H9 (cell line): ENCODE measurements at regions not wholly inside any gene's neighbourhood (a gene's known extent, or its start where the extent isn't known, plus 50 kb on each side); places are given as distances from the start of the nearest gene placed in this dataset.

Experiments used
- DNase-seq: peaks from one replicate; pipeline ENCODE4 v3.0.0-alpha.2; 2017
- H2AFZ ChIP-seq: one replicate; pipeline ENCODE4 v1.6.1; 2013; ENCODE audit warnings: mild to moderate bottlenecking, low read length, control low read depth, moderate library complexity
- H2AK5ac ChIP-seq: 2 replicates; pipeline ENCODE4 v1.6.1; 2013; ENCODE audit warnings: low read length, control low read depth, mixed read lengths; ENCODE audit not compliant: insufficient read length
- H2BK120ac ChIP-seq: one replicate; pipeline ENCODE4 v1.6.1; 2013; ENCODE audit warnings: low read depth, mild to moderate bottlenecking, low read length, control low read depth, inconsistent platforms; ENCODE audit not compliant: poor library complexity, severe bottlenecking
- H2BK12ac ChIP-seq: 2 replicates; pipeline ENCODE4 v1.6.1; 2013; ENCODE audit warnings: low read length, control low read depth, mixed read lengths, low read depth; ENCODE audit not compliant: insufficient read length
- H2BK15ac ChIP-seq: 2 replicates; pipeline ENCODE4 v1.6.1; 2013; ENCODE audit warnings: low read depth, low read length, control low read depth
- H2BK20ac ChIP-seq: one replicate; pipeline ENCODE4 v1.6.1; 2013; ENCODE audit warnings: low read depth, mild to moderate bottlenecking, low read length, control low read depth, inconsistent platforms; ENCODE audit not compliant: poor library complexity, severe bottlenecking
- H2BK5ac ChIP-seq: 2 replicates; pipeline ENCODE4 v1.6.1; 2013; ENCODE audit warnings: low read length, control low read depth, mixed read lengths; ENCODE audit not compliant: insufficient read length
- H3K14ac ChIP-seq: 2 replicates; pipeline ENCODE4 v1.6.1; 2013; ENCODE audit warnings: low read length, control low read depth; ENCODE audit not compliant: insufficient read depth
- H3K18ac ChIP-seq: 2 replicates; pipeline ENCODE4 v1.6.1; 2013; ENCODE audit warnings: low read depth, mild to moderate bottlenecking, mixed read lengths, low read length, control low read depth; ENCODE audit not compliant: insufficient read length
- H3K23ac ChIP-seq: 2 replicates; pipeline ENCODE4 v1.6.1; 2013; ENCODE audit warnings: low read length, control low read depth, mixed read lengths, low read depth; ENCODE audit not compliant: insufficient read length
- H3K23me2 ChIP-seq: 2 replicates; pipeline ENCODE4 v1.6.1; 2013; ENCODE audit warnings: low read depth, mild to moderate bottlenecking, mixed read lengths, low read length, control low read depth; ENCODE audit not compliant: insufficient read length, poor library complexity, severe bottlenecking
- H3K27ac ChIP-seq: 2 replicates; pipeline ENCODE4 v1.5.1; 2013; ENCODE audit warnings: low read length, control low read depth, mixed read lengths, low read depth; ENCODE audit not compliant: insufficient read length
- H3K27me3 ChIP-seq: 2 replicates; pipeline ENCODE4 v1.6.1; 2013; ENCODE audit warnings: low read length, control low read depth, inconsistent platforms; ENCODE audit not compliant: insufficient read depth
- H3K4ac ChIP-seq: 2 replicates; pipeline ENCODE4 v1.6.1; 2013; ENCODE audit warnings: low read depth, mild to moderate bottlenecking, control low read depth, inconsistent platforms, low read length, moderate library complexity
- H3K4me1 ChIP-seq: 2 replicates; pipeline ENCODE4 v1.6.1; 2013; ENCODE audit warnings: low read length, control low read depth, inconsistent platforms; ENCODE audit not compliant: insufficient read depth
- H3K4me2 ChIP-seq: 2 replicates; pipeline ENCODE4 v1.6.1; 2013; ENCODE audit warnings: low read length, control low read depth, mixed read lengths; ENCODE audit not compliant: insufficient read length, insufficient read depth
- H3K56ac ChIP-seq: 2 replicates; pipeline ENCODE4 v1.6.1; 2013; ENCODE audit warnings: low read depth, mild to moderate bottlenecking, mixed read lengths, low read length, control low read depth; ENCODE audit not compliant: insufficient read length
- H3K79me1 ChIP-seq: 2 replicates; pipeline ENCODE4 v1.6.1; 2013; ENCODE audit warnings: low read depth, mild to moderate bottlenecking, moderate library complexity, low read length, control low read depth, inconsistent platforms; ENCODE audit not compliant: insufficient read depth, poor library complexity, severe bottlenecking
- H3K79me2 ChIP-seq: 2 replicates; pipeline ENCODE4 v1.6.1; 2013; ENCODE audit warnings: low read length, control low read depth, inconsistent platforms; ENCODE audit not compliant: insufficient read depth
- H3K9ac ChIP-seq: 2 replicates; pipeline ENCODE4 v1.6.1; 2013; ENCODE audit warnings: low read length, control low read depth, mixed read lengths; ENCODE audit not compliant: insufficient read length; ENCODE audit errors: extremely low read depth
- H3K9me3 ChIP-seq: one replicate; pipeline ENCODE4 v1.6.1; 2013; ENCODE audit warnings: low read depth, low read length, inconsistent platforms; ENCODE audit not compliant: control insufficient read depth
- H3T11ph ChIP-seq: one replicate; pipeline ENCODE4 v1.6.1; 2013; ENCODE audit warnings: mild to moderate bottlenecking, low read length, control low read depth, inconsistent platforms
- H4K20me1 ChIP-seq: one replicate; pipeline ENCODE4 v1.6.1; 2013; ENCODE audit not compliant: control insufficient read depth, insufficient read length, insufficient read depth
- H4K5ac ChIP-seq: 2 replicates; pipeline ENCODE4 v1.6.1; 2013; ENCODE audit warnings: low read depth, mild to moderate bottlenecking, mixed read lengths, low read length, control low read depth; ENCODE audit not compliant: insufficient read length
- H4K8ac ChIP-seq: replicated peaks from 2 replicates; pipeline ENCODE4 v1.6.1; 2013; ENCODE audit warnings: low read length, control low read depth, mixed read lengths, low read depth; ENCODE audit not compliant: insufficient read length
- H4K91ac ChIP-seq: 2 replicates; pipeline ENCODE4 v1.6.1; 2013; ENCODE audit warnings: low read depth, mild to moderate bottlenecking, moderate library complexity, mixed read lengths, low read length, control low read depth; ENCODE audit not compliant: insufficient read length
- H3K27ac Mint-ChIP-seq, 3 experiments: 2 replicates in 2 of 3; 3 replicates in 1 of 3; pipeline ENCODE4 v1.8.0; 2020 to 2021; ENCODE audit warnings: mixed read lengths in 3 of 3, mild to moderate bottlenecking in 1 of 3, moderate library complexity in 1 of 3
- H3K27me3 Mint-ChIP-seq: 2 replicates; pipeline ENCODE4 v1.8.0; 2021; ENCODE audit warnings: low read depth, mild to moderate bottlenecking, moderate library complexity, mixed read lengths
- H3K36me3 Mint-ChIP-seq, 3 experiments: 2 replicates in 2 of 3; 3 replicates in 1 of 3; pipeline ENCODE4 v1.8.0; 2020 to 2021; ENCODE audit warnings: low read depth in 3 of 3, mixed read lengths in 3 of 3; ENCODE audit not compliant: insufficient read depth in 1 of 3
- H3K4me1 Mint-ChIP-seq, 2 experiments: 2 replicates each; pipeline ENCODE4 v1.8.0; 2020; ENCODE audit warnings: mixed read lengths in 2 of 2
- H3K4me3 Mint-ChIP-seq, 2 experiments: 2 replicates in 1 of 2; 3 replicates in 1 of 2; pipeline ENCODE4 v1.8.0; 2020 to 2021; ENCODE audit warnings: mild to moderate bottlenecking in 2 of 2, mixed read lengths in 2 of 2, moderate library complexity in 1 of 2
- H3K9me3 Mint-ChIP-seq, 2 experiments: 2 replicates in 1 of 2; 3 replicates in 1 of 2; pipeline ENCODE4 v1.8.0; 2020; ENCODE audit warnings: mild to moderate bottlenecking in 2 of 2, mixed read lengths in 2 of 2, moderate library complexity in 1 of 2
- CTCF ChIP-seq: fragments of 200-600 bp; sonication (generic); conservative IDR thresholded peaks from 3 replicates; pipeline ENCODE4 v1.8.0; 2021; ENCODE audit warnings: antibody characterized with exemption, mild to moderate bottlenecking
- WGBS: extraction: QIAGEN DNeasy Blood & Tissue Kit; methylation state at CpG from one replicate; pipeline ENCODE4 v1.1.7; 2013; ENCODE audit warnings: missing lambda C conversion rate, low lambda C conversion rate, mixed read lengths; ENCODE audit not compliant: insufficient read length; ENCODE audit errors: extremely low coverage; 5-methylcytosine and 5-hydroxymethylcytosine counted together

GRCh38 chr11:109303342-109303741, 118.6 kb upstream of the C11orf87 start:
- no peak overlapping the region for H3K4ac ChIP-seq
- no peaks in the 10 kb centered on the region for H3K23me2 ChIP-seq
- no peaks in the 10 kb centered on the region for H3K9me3 Mint-ChIP-seq
- WGBS: no CpG with 5 or more reads among the region's 1 CpG
- H2AK5ac ChIP-seq: no peak overlapping the region
- H3K27me3 ChIP-seq: no peaks in the 10 kb centered on the region
- H4K5ac ChIP-seq: no peak overlapping the region
- no peaks in the 10 kb centered on the region; the same call in 1 of the 2 replicates for H3K27me3 Mint-ChIP-seq
- H3K79me1 ChIP-seq: no peaks in the 10 kb centered on the region
- no peak overlapping the region for H3K4me2 ChIP-seq
- no peaks in the 10 kb centered on the region for H3K79me2 ChIP-seq
- no peak overlapping the region for H2BK15ac ChIP-seq
- H3K9me3 ChIP-seq: no peaks in the 10 kb centered on the region
- H3K56ac ChIP-seq: no peak overlapping the region
- no peak overlapping the region; a peak in 1 of 7 replicates for H3K27ac Mint-ChIP-seq
- no peak overlapping the region for H3K23ac ChIP-seq
- no peaks in the 10 kb centered on the region for H3K36me3 Mint-ChIP-seq
- H2AFZ ChIP-seq: no peak overlapping the region
- H3K18ac ChIP-seq: no peak overlapping the region
- H4K20me1 ChIP-seq: no peaks in the 10 kb centered on the region
- no peak overlapping the region for H4K8ac ChIP-seq
- no peak overlapping the region for H4K91ac ChIP-seq
- peaks cover 3% of the 10 kb centered on the region; the same call in 1 of the 2 replicates for H3K4me1 ChIP-seq
- no peak overlapping the region for H2BK5ac ChIP-seq
- no peak overlapping the region for H3K9ac ChIP-seq
- DNase-seq: no peak
- no peak overlapping the region for H2BK120ac ChIP-seq
- no peak overlapping the region for H3K27ac ChIP-seq
- H2BK12ac ChIP-seq: no peak overlapping the region
- H3K14ac ChIP-seq: no peak overlapping the region
- H3K4me3 Mint-ChIP-seq: no peak overlapping the region
- no peak for TF ChIP-seq CTCF
- H3T11ph ChIP-seq: no peak overlapping the region
- no peak overlapping the region for H2BK20ac ChIP-seq
- peaks cover 16 to 17% of the 10 kb centered on the region in 2 experiments for H3K4me1 Mint-ChIP-seq
